ENCODE measurements at regions not wholly inside any gene's neighbourhood (a gene's known extent, or its start where the extent isn't known, plus 50 kb on each side); places are given as distances from the start of the nearest gene placed in this dataset.

DNA sequence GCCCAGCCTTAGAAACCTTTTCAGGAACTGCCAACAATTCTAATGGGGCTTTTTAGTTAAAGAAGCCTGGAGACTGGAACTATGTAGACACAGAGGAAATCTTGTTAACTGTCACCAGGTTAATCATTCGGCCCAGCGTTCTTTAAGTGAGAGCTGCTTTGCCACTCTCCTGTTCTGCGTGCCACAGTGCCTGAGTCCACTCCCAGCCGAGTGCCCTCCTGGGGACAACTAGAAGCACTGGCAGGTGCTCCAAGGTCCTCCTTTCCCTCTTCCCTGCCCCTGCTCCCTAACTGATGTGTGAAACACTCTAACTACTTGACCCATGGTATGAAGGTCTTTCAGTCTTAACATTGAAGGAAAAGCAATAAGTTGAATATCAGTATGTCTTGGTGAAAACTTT, 151.2 kb upstream of the TLL1 start:
- TF ChIP-seq, protein P1, sequence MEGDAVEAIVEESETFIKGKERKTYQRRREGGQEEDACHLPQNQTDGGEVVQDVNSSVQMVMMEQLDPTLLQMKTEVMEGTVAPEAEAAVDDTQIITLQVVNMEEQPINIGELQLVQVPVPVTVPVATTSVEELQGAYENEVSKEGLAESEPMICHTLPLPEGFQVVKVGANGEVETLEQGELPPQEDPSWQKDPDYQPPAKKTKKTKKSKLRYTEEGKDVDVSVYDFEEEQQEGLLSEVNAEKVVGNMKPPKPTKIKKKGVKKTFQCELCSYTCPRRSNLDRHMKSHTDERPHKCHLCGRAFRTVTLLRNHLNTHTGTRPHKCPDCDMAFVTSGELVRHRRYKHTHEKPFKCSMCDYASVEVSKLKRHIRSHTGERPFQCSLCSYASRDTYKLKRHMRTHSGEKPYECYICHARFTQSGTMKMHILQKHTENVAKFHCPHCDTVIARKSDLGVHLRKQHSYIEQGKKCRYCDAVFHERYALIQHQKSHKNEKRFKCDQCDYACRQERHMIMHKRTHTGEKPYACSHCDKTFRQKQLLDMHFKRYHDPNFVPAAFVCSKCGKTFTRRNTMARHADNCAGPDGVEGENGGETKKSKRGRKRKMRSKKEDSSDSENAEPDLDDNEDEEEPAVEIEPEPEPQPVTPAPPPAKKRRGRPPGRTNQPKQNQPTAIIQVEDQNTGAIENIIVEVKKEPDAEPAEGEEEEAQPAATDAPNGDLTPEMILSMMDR (IDR thresholded peaks at IDR 0.05) = no peak
- TF ChIP-seq POLR2A (IDR thresholded peaks at IDR 0.05; ENCODE audit: low read depth) = no peak
- no peak for TF ChIP-seq POLR2AphosphoS5 (IDR thresholded peaks at IDR 0.05)
- no peak for TF ChIP-seq EP300 (IDR thresholded peaks at IDR 0.05)
